ACC112 (cell line): ENCODE measurements at regions not wholly inside any gene's neighbourhood (a gene's known extent, or its start where the extent isn't known, plus 50 kb on each side); places are given as distances from the start of the nearest gene placed in this dataset.

ENCODE experiments used
- H2AFZ ChIP-seq: fragments of 200-600 bp; sonication (generic); one replicate; pipeline ENCODE4 v1.6.0; 2017; ENCODE audit warnings: antibody characterized with exemption, low read length; ENCODE audit not compliant: unreplicated experiment
- H3K27ac ChIP-seq: fragments of 200-600 bp; sonication (generic); 2 replicates; pipeline ENCODE4 v1.5.1; 2014; ENCODE audit warnings: low read depth, mild to moderate bottlenecking, antibody characterized with exemption, low read length, moderate library complexity
- H3K27me3 ChIP-seq: fragments of 200-600 bp; sonication (generic); 2 replicates; pipeline ENCODE4 v1.6.1; 2014; ENCODE audit warnings: mild to moderate bottlenecking, antibody characterized with exemption, low read length, moderate library complexity, mixed read lengths; ENCODE audit not compliant: insufficient read depth
- H3K36me3 ChIP-seq: fragments of 200-600 bp; sonication (generic); 2 replicates; pipeline ENCODE4 v1.6.1; 2016; ENCODE audit warnings: mild to moderate bottlenecking, antibody characterized with exemption, low read length, moderate library complexity, mixed read lengths; ENCODE audit not compliant: insufficient read depth
- H3K4me1 ChIP-seq: fragments of 200-600 bp; sonication (generic); one replicate; pipeline ENCODE4 v1.6.1; 2016; ENCODE audit warnings: low read length, mixed read lengths; ENCODE audit not compliant: insufficient read depth, unreplicated experiment, control insufficient read depth
- H3K4me3 ChIP-seq: fragments of 200-600 bp; sonication (generic); 2 replicates; pipeline ENCODE4 v1.5.1; 2014; ENCODE audit warnings: mild to moderate bottlenecking, low read depth, low read length
- H3K79me2 ChIP-seq: fragments of 200-600 bp; sonication (generic); one replicate; pipeline ENCODE4 v1.6.0; 2016; ENCODE audit warnings: low read length; ENCODE audit not compliant: control insufficient read depth, unreplicated experiment, insufficient read depth

DNA sequence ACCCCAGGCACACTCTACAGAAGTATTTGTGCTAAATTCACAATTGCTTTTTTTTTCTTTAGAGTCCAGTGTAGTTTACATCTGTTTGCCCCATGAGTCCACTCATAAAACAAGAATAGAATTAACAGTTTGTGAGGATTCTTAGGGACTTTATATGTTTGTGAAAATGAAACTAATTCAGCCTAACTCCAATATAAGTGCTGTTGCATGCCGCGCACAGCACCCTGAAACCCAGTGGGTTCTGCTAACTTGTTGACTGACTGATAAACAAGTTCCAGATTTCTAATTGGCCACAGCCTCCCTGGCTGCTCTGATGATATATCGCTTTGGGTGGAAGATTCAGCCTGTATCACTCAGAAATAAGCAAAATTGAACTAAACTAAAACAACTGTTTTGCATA lies 561.4 kb downstream of the PKHD1 start:
- Histone ChIP-seq H3K27me3 (no peaks in the 10 kb centered on the region), H2AFZ (no peak overlapping the region), H3K36me3 (no peaks in the 10 kb centered on the region), H3K79me2 (no peaks in the 10 kb centered on the region), H3K4me1 (no peaks in the 10 kb centered on the region), H3K4me3 (no peak overlapping the region), H3K27ac (no peak overlapping the region)

DNA sequence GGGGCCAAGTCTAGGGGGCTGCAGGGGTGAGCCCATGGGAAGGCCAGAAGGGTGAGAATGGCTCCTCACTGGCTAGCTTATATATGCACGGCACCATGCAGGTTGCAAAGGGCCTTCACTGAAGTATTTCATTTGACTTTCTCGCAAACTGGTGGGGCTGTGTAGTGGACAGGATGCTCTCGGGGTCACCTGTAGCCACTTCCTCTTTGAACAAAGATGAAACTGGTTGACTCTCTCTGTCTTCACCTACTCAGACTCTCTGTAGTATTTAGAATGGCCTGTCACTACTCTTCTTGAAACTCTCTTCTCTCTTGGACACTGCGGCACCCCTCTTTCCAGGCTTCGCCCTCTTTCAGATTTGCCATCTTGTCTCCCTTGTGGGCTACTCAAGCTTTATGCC lies 560.5 kb downstream of the PKHD1 start:
- Histone ChIP-seq H3K4me1 (no peaks in the 10 kb centered on the region), H3K36me3 (no peaks in the 10 kb centered on the region), H3K79me2 (no peaks in the 10 kb centered on the region), H3K27ac (no peak overlapping the region), H3K27me3 (no peaks in the 10 kb centered on the region), H2AFZ (no peak overlapping the region), H3K4me3 (no peak overlapping the region)

DNA sequence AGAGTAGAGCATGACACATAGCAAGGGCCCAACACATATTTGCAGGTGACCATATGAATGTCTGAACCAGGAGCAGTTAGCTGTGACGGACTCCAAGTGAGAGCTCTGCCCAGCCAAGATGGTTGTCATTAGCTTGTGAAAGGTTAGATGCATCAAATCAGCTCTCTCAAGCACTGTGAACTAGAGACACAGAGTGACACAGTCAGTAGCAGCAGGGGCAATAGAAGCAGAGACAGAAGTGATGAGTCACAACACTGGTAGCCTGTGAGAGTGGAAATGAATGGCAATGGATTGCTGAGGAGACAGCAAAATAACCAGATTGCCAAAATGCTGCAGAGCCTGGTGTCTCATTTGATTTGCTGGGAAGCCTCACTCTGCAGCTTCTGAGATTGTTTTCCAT lies 558.9 kb downstream of the PKHD1 start:
- H2AFZ ChIP-seq = no peak overlapping the region
- no peaks in the 10 kb centered on the region for H3K36me3 ChIP-seq
- no peaks in the 10 kb centered on the region for H3K79me2 ChIP-seq
- H3K4me3 ChIP-seq = no peak overlapping the region
- H3K27me3 ChIP-seq = no peaks in the 10 kb centered on the region
- no peaks in the 10 kb centered on the region for H3K4me1 ChIP-seq
- no peak overlapping the region for H3K27ac ChIP-seq

DNA sequence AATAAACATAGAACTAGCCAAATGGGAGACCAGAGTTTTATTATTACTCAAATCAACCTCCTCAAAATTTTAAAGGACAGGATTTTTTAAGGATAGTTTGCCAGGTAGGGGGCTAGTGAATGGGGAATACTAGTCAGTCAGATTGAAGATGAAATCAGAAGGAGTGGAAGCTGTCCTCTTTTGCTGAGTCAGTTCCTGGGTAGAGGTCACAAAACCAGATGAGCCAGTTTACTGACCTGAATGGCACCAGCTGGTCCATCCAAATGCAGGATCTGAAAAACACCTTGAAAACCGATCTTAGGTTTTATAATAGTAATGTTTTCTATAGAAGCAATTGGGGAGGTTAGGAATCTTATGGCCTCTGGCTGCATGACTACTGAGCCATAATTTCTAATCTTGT lies 558.2 kb downstream of the PKHD1 start:
- H3K4me1 ChIP-seq = no peaks in the 10 kb centered on the region
- H3K79me2 ChIP-seq = no peaks in the 10 kb centered on the region
- H3K36me3 ChIP-seq = no peaks in the 10 kb centered on the region
- no peak overlapping the region for H3K27ac ChIP-seq
- no peaks in the 10 kb centered on the region for H3K27me3 ChIP-seq
- H3K4me3 ChIP-seq = no peak overlapping the region
- no peak overlapping the region for H2AFZ ChIP-seq

DNA sequence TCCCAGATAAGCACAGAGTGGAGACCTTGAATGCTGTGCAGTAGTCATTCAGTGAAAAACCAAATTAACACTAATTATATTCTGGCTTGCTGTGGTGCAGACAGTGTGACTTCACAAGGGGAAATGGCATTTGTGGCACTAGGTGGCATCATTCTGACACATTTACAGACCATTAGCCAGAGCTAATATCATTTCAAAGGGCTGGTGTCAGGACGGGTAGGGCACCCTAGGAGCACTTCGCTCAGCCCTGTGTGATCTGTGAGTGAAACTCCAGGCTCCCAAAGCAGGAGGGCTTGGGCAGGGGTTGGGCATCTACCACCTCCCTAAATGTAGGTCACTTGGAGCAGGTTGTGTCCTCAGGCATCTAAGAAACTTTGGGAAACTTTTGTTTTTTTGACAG lies 555.8 kb downstream of the PKHD1 start:
- Histone ChIP-seq H3K27me3 (no peaks in the 10 kb centered on the region), H3K27ac (no peak overlapping the region), H3K79me2 (no peaks in the 10 kb centered on the region), H3K4me1 (no peaks in the 10 kb centered on the region), H3K4me3 (no peak overlapping the region), H3K36me3 (no peaks in the 10 kb centered on the region), H2AFZ (no peak overlapping the region)

DNA sequence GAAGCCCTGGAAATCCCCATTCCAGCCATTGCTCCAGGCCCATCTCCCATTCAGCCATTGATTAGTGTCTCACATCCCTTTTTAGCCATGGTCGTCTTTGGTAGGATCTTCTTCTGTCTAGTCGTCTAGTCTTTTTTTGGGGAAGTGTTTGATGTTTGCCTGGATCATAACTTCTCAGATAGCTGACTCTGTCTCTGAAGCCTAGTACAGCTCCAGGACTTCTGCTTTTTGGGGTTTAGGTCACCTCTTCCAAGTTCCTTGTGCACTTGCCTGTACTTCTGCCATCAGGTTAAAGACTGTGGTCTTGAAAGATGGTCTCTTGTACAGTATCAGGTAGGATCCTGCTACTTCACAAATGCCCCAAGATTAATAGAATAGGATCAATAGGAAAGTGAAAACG lies 553.5 kb downstream of the PKHD1 start:
- no peaks in the 10 kb centered on the region for H3K4me1 ChIP-seq
- no peak overlapping the region for H3K27ac ChIP-seq
- H2AFZ ChIP-seq = no peak overlapping the region
- H3K4me3 ChIP-seq = no peak overlapping the region
- H3K79me2 ChIP-seq = no peaks in the 10 kb centered on the region
- H3K27me3 ChIP-seq = no peaks in the 10 kb centered on the region
- no peaks in the 10 kb centered on the region for H3K36me3 ChIP-seq

DNA sequence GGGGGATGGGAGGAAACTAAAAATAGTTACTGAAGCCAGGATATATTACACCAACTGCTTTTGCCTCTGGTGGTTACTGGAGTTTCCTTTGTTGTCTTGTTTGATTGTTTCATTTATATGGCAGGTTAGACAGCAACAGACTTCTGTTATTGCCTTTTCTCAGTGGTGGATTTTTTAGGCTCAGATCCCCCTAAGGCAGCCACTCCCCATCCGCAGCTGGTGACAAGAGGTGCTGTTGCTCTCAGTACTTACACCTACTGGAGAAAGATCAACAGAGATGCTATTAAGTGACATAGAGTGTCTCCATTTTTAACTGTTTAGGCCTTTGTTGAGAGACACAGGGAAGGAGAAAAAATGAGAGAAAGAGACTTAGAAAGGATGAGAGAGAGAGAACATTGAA lies 552.1 kb downstream of the PKHD1 start:
- H2AFZ ChIP-seq = no peak overlapping the region
- no peaks in the 10 kb centered on the region for H3K36me3 ChIP-seq
- H3K27ac ChIP-seq = no peak overlapping the region
- H3K4me1 ChIP-seq = no peaks in the 10 kb centered on the region
- no peaks in the 10 kb centered on the region for H3K27me3 ChIP-seq
- no peak overlapping the region for H3K4me3 ChIP-seq
- H3K79me2 ChIP-seq = no peaks in the 10 kb centered on the region

DNA sequence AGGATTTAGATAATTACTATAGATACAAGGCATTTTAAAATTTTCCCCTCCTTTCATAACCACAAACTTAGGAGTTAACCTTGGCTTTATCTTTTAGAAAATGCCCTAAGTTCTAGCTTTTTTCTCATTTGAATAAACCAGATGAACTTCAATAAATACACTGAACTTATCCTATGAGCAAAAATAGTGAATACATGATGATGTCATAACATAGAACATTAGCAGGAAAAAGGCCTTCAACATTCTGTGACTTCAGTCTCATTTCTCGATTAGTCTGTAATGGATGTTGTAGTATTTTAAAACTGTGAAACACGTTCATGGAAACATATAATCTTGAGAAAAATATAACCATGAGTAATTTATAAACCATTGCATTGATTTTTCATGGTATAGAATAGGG lies 550.7 kb downstream of the PKHD1 start:
- Histone ChIP-seq H3K79me2 (no peaks in the 10 kb centered on the region), H2AFZ (no peak overlapping the region), H3K36me3 (no peaks in the 10 kb centered on the region), H3K4me3 (no peak overlapping the region), H3K4me1 (no peaks in the 10 kb centered on the region), H3K27me3 (no peaks in the 10 kb centered on the region), H3K27ac (no peak overlapping the region)

DNA sequence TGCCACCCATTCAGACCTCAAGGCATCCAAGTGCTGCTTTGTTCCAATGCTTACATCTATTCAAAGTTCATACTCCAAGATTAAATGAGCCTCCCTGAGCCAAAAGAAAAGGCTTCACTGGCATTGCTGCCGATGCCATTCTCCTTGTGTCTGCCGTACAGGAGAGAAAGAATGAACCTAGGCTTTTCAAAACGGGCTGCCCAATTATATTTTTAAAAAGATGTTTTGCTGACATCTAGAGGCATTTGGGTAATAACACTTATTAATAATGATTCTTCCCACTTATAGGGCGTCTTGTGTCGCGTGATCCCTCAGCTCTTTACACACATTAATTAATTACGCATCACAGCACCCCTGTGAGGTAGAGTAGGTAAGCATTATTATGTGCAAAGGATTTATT lies 545.6 kb downstream of the PKHD1 start:
- H3K27ac ChIP-seq = no peak overlapping the region
- no peak overlapping the region for H2AFZ ChIP-seq
- no peaks in the 10 kb centered on the region for H3K4me1 ChIP-seq
- H3K36me3 ChIP-seq = no peaks in the 10 kb centered on the region
- H3K27me3 ChIP-seq = no peaks in the 10 kb centered on the region
- no peaks in the 10 kb centered on the region for H3K79me2 ChIP-seq
- no peak overlapping the region for H3K4me3 ChIP-seq

DNA sequence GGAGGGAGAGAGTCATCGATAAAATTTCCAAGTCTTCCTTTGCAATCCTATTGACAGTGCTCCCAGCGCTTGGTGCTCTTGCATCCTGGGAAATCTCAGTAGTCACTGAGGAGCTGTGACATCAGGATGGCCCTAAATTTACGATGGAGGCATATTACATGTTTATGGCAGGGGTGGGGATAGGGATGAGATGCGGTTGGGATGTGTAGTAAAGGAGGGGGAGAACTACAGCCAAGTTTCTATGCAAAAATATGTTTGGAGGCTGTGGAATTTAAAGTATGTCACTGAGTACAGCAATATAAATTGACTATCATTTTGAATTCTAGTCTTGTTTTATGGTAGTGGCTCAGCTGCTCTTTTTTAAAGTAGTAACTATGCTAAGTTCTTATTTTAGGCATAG lies 544.9 kb downstream of the PKHD1 start:
- H3K36me3 ChIP-seq = no peaks in the 10 kb centered on the region

DNA sequence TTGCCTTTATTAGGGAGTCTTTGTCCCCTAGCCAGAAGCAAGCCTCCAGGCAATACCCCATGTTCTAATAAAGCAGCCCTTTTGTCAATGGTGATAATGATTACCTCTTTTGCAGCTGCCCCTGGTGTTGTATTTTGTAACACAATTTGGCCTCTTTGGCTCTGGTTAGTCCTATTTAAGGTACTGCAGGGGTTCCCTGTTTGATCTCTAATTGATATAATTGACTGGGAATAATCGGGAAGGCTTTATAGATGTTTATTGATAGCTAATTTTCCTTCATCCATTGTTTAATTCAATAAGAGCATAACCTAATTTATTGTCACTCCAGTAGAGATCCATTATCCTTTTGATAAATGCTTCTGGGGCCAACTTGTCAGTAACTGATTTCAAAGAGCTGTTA lies 537.2 kb downstream of the PKHD1 start:
- Histone ChIP-seq H3K79me2 (no peaks in the 10 kb centered on the region), H3K36me3 (no peaks in the 10 kb centered on the region), H2AFZ (no peak overlapping the region), H3K27ac (no peak overlapping the region), H3K4me3 (no peak overlapping the region), H3K27me3 (no peaks in the 10 kb centered on the region), H3K4me1 (no peaks in the 10 kb centered on the region)

More for the DNA sequence above, 544.9 kb downstream of the PKHD1 start:
- Histone ChIP-seq H2AFZ (no peak overlapping the region), H3K79me2 (no peaks in the 10 kb centered on the region), H3K27ac (no peak overlapping the region), H3K4me3 (no peak overlapping the region), H3K4me1 (no peaks in the 10 kb centered on the region), H3K27me3 (no peaks in the 10 kb centered on the region)

DNA sequence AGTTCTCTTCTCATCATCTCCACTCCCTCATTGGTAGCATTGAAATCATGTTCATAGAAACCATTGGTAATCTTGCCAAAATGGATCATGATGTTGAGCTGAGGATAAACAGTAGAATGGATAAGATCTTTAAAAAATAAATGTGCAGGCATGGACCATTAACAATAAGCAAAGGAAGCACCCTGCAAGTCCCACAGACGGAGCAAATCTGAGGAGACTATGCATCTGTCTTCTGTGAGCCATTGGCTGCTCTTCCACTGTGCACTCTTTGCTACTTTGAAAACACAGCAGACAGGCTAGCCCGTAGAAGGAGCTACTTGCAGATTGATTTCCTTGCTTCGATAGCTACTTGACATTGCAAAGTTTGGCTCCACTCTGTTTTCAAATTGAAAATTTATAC lies 535.0 kb downstream of the PKHD1 start:
- H3K36me3 ChIP-seq = no peaks in the 10 kb centered on the region
- no peaks in the 10 kb centered on the region for H3K4me1 ChIP-seq
- H2AFZ ChIP-seq = no peak overlapping the region
- H3K27ac ChIP-seq = no peak overlapping the region
- H3K27me3 ChIP-seq = no peaks in the 10 kb centered on the region
- H3K4me3 ChIP-seq = no peak overlapping the region
- no peaks in the 10 kb centered on the region for H3K79me2 ChIP-seq
